H1 (cell line): ENCODE measurements at regions not wholly inside any gene's neighbourhood (a gene's known extent, or its start where the extent isn't known, plus 50 kb on each side); places are given as distances from the start of the nearest gene placed in this dataset.

Experiments
- CTCF ChIA-PET: fragments of 300-600 bp; sonication (Branson Sonifier 250); formaldehyde crosslinking; loops from one replicate; lab custom pipeline; 2021; ENCODE audit not compliant: partially characterized antibody; lab: Charles Lee
- POLR2A ChIA-PET: fragments of 300-600 bp; sonication (Branson Sonifier 250); formaldehyde crosslinking; loops from one replicate; lab custom pipeline; 2021; ENCODE audit warnings: inconsistent platforms; ENCODE audit not compliant: partially characterized antibody; lab: Charles Lee
- DNase-seq, 2 experiments: peaks; one replicate each; pipeline versions ENCODE4 v3.0.0 to v3.0.0-alpha.2; 2010 to 2022; ENCODE audit warnings: low spot score in 2 of 2, low read depth in 1 of 2, mixed read lengths in 1 of 2
- FAIRE-seq: peaks from 2 replicates; lab custom pipeline; 2011; peaks lifted over from hg19 to GRCh38; lab: Jason Lieb, UNC
- H2AFZ ChIP-seq: 2 replicates; pipeline ENCODE4 v1.8.1; 2012; ENCODE audit warnings: low read length, inconsistent platforms
- H2AK5ac ChIP-seq: 2 replicates; pipeline ENCODE4 v1.6.1; 2013; ENCODE audit warnings: low read depth, low read length
- H2BK120ac ChIP-seq: replicated peaks from 2 replicates; pipeline ENCODE3; 2013; ENCODE audit warnings: low read depth, low read length, inconsistent platforms
- H2BK12ac ChIP-seq: 2 replicates; pipeline ENCODE4 v1.6.1; 2013; ENCODE audit warnings: low read depth, low read length
- H2BK15ac ChIP-seq: 2 replicates; pipeline ENCODE4 v1.6.1; 2013; ENCODE audit warnings: low read length
- H2BK20ac ChIP-seq: 2 replicates; pipeline ENCODE4 v1.6.1; 2013; ENCODE audit warnings: low read length
- H2BK5ac ChIP-seq: 2 replicates; pipeline ENCODE4 v1.6.1; 2013; ENCODE audit warnings: low read depth, low read length
- H3K14ac ChIP-seq: 2 replicates; pipeline ENCODE4 v1.6.1; 2013; ENCODE audit warnings: inconsistent platforms; ENCODE audit not compliant: insufficient read length
- H3K18ac ChIP-seq: 2 replicates; pipeline ENCODE4 v1.6.1; 2013; ENCODE audit warnings: low read length; ENCODE audit errors: extremely low read depth
- H3K23ac ChIP-seq: 2 replicates; pipeline ENCODE4 v1.6.1; 2013; ENCODE audit warnings: inconsistent platforms; ENCODE audit not compliant: insufficient read length
- H3K23me2 ChIP-seq: 2 replicates; pipeline ENCODE4 v1.6.1; 2013; ENCODE audit warnings: low read depth, low read length
- H3K27ac ChIP-seq: 2 replicates; pipeline ENCODE4 v1.6.1; 2011; ENCODE audit warnings: low read depth, low read length, inconsistent platforms
- H3K27me3 ChIP-seq, 4 experiments: replicated peaks in 1 of 4; 1 replicate in 1 of 4; 2 replicates in 3 of 4; pipeline versions ENCODE4 v1.6.1 to v1.8.1; 2011 to 2013; ENCODE audit warnings: low read length in 3 of 4, mild to moderate bottlenecking in 3 of 4, inconsistent platforms in 2 of 4, mixed read lengths in 2 of 4, moderate library complexity in 1 of 4; ENCODE audit not compliant: control insufficient read depth in 3 of 4, insufficient read depth in 3 of 4; ENCODE audit errors: extremely low read depth in 1 of 4
- H3K36me3 ChIP-seq, 4 experiments: 2 replicates each; pipeline versions ENCODE4 v1.6.1 to v1.8.1; 2011 to 2013; ENCODE audit warnings: mild to moderate bottlenecking in 4 of 4, low read length in 3 of 4, moderate library complexity in 2 of 4, control low read depth in 1 of 4, inconsistent platforms in 1 of 4; ENCODE audit not compliant: insufficient read depth in 4 of 4, control insufficient read depth in 2 of 4
- H3K4ac ChIP-seq: replicated peaks from 2 replicates; pipeline ENCODE3; 2013; ENCODE audit warnings: low read length, low read depth, mixed read lengths, inconsistent platforms; ENCODE audit not compliant: insufficient read length
- H3K4me1 ChIP-seq, 4 experiments: replicated peaks in 1 of 4; 1 replicate in 1 of 4; 2 replicates in 3 of 4; pipeline versions ENCODE4 v1.6.1 to v1.8.1; 2011 to 2013; ENCODE audit warnings: low read length in 3 of 4, inconsistent platforms in 2 of 4, mixed read lengths in 1 of 4; ENCODE audit not compliant: insufficient read depth in 4 of 4, control insufficient read depth in 3 of 4
- H3K4me2 ChIP-seq, 2 experiments: 2 replicates each; pipeline versions ENCODE4 v1.6.1 to v1.8.1; 2011 to 2013; ENCODE audit warnings: low read depth in 2 of 2, low read length in 2 of 2, control low read depth in 1 of 2, inconsistent platforms in 1 of 2, mild to moderate bottlenecking in 1 of 2; ENCODE audit not compliant: insufficient read depth in 1 of 2
- H3K4me3 ChIP-seq, 4 experiments: fragments of 200-600, 300-600 bp in 1 of 4; sonication (generic), shearing (Covaris generic), sonication (Bioruptor Twin) in 1 of 4; 2 replicates each; pipeline versions ENCODE4 v1.5.1 to v1.8.1; 2011 to 2016; ENCODE audit warnings: low read length in 4 of 4, low read depth in 3 of 4, control low read depth in 2 of 4, inconsistent platforms in 2 of 4, mild to moderate bottlenecking in 2 of 4, mixed read lengths in 1 of 4, moderate library complexity in 1 of 4; ENCODE audit not compliant: insufficient read depth in 2 of 4; ENCODE audit errors: extremely low read depth in 1 of 4
- H3K56ac ChIP-seq: replicated peaks from 2 replicates; pipeline ENCODE3; 2013; ENCODE audit warnings: low read depth, mild to moderate bottlenecking, mixed read lengths, low read length, inconsistent platforms; ENCODE audit not compliant: insufficient read length
- H3K79me1 ChIP-seq: 2 replicates; pipeline ENCODE4 v1.6.1; 2013; ENCODE audit warnings: low read depth, low read length, control low read depth
- H3K79me2 ChIP-seq, 2 experiments: 2 replicates each; pipeline versions ENCODE4 v1.6.1 to v1.8.1; 2012 to 2013; ENCODE audit warnings: low read length in 2 of 2, mild to moderate bottlenecking in 2 of 2, inconsistent platforms in 1 of 2; ENCODE audit not compliant: insufficient read depth in 2 of 2, control insufficient read depth in 1 of 2
- H3K9ac ChIP-seq, 4 experiments: replicated peaks in 1 of 4; 1 replicate in 1 of 4; 2 replicates in 3 of 4; pipeline versions ENCODE4 v1.6.1 to v1.8.1; 2011 to 2013; ENCODE audit warnings: low read depth in 3 of 4, low read length in 3 of 4, control low read depth in 2 of 4, mild to moderate bottlenecking in 2 of 4, moderate library complexity in 2 of 4, inconsistent platforms in 1 of 4; ENCODE audit errors: extremely low read depth in 1 of 4
- H3K9me3 ChIP-seq, 2 experiments: 2 replicates each; pipeline versions ENCODE4 v1.6.1 to v1.8.1; 2012 to 2013; ENCODE audit warnings: mild to moderate bottlenecking in 2 of 2, moderate library complexity in 2 of 2, control low read depth in 1 of 2, inconsistent platforms in 1 of 2, low read depth in 1 of 2, low read length in 1 of 2, mixed read lengths in 1 of 2; ENCODE audit not compliant: insufficient read depth in 2 of 2
- H4K20me1 ChIP-seq, 2 experiments: replicated peaks in 1 of 2; 2 replicates each; pipeline versions ENCODE3 to v1.8.1; 2011 to 2013; ENCODE audit warnings: inconsistent platforms in 2 of 2, low read length in 2 of 2, mild to moderate bottlenecking in 1 of 2; ENCODE audit not compliant: insufficient read depth in 2 of 2, control insufficient read depth in 1 of 2
- H4K5ac ChIP-seq: 2 replicates; pipeline ENCODE4 v1.6.1; 2013; ENCODE audit warnings: low read length, low read depth, mixed read lengths, inconsistent platforms; ENCODE audit not compliant: insufficient read length
- H4K8ac ChIP-seq: 2 replicates; pipeline ENCODE4 v1.8.0; 2013; ENCODE audit warnings: mild to moderate bottlenecking, moderate library complexity, low read length, inconsistent platforms; ENCODE audit not compliant: insufficient read depth; ENCODE audit errors: extremely low read depth
- H4K91ac ChIP-seq: replicated peaks from 2 replicates; pipeline ENCODE3; 2013; ENCODE audit warnings: low read length, mixed read lengths, inconsistent platforms; ENCODE audit not compliant: insufficient read length
- CREB1 ChIP-seq: IDR thresholded peaks from 2 replicates; pipeline ENCODE4 v1.6.1; 2012; ENCODE audit warnings: inconsistent platforms
- CTBP2 ChIP-seq: IDR thresholded peaks from 2 replicates; pipeline ENCODE4 v1.7.0; 2011; ENCODE audit warnings: borderline replicate concordance, mild to moderate bottlenecking, moderate library complexity, mixed read lengths, low read length; ENCODE audit not compliant: insufficient read depth, insufficient read length
- EGR1 ChIP-seq: IDR thresholded peaks from 2 replicates; pipeline ENCODE4 v1.6.1; 2011; ENCODE audit warnings: low read depth, low read length, borderline replicate concordance
- FOSL1 ChIP-seq: IDR thresholded peaks from 2 replicates; pipeline ENCODE4 v1.6.1; 2011; ENCODE audit warnings: mild to moderate bottlenecking, low read depth, low read length, moderate library complexity; ENCODE audit not compliant: insufficient read depth
- GABPA ChIP-seq: IDR thresholded peaks from 2 replicates; pipeline ENCODE4 v1.6.1; 2011; ENCODE audit warnings: mild to moderate bottlenecking, low read length, moderate library complexity, borderline replicate concordance; ENCODE audit not compliant: insufficient read depth
- GTF2F1 ChIP-seq: IDR thresholded peaks from 2 replicates; pipeline ENCODE4 v1.6.1; 2012; ENCODE audit warnings: low read depth, low read length, improper control_type of control experiment, borderline replicate concordance
- HDAC6 ChIP-seq: IDR thresholded peaks from one replicate; pipeline ENCODE4 v1.7.1; 2012; ENCODE audit warnings: low read depth, mild to moderate bottlenecking, inconsistent platforms, low read length, moderate library complexity
- POU5F1 ChIP-seq: IDR thresholded peaks from 2 replicates; pipeline ENCODE4 v1.6.1; 2011; ENCODE audit warnings: low read depth, mild to moderate bottlenecking, low read length, moderate library complexity
- RNF2 ChIP-seq: fragments of 200-900, 300-1000 bp; sonication (generic); IDR thresholded peaks from 2 replicates; pipeline ENCODE4 v1.7.1; 2016; ENCODE audit warnings: borderline replicate concordance, low read depth, mild to moderate bottlenecking, antibody characterized with exemption, low read length; ENCODE audit not compliant: poor library complexity, severe bottlenecking; ENCODE audit errors: missing control alignments
- SIRT6 ChIP-seq: IDR thresholded peaks from one replicate; pipeline ENCODE4 v1.7.1; 2012; ENCODE audit warnings: low read length, inconsistent platforms
- SP1 ChIP-seq: IDR thresholded peaks from 2 replicates; pipeline ENCODE4 v1.6.1; 2011; ENCODE audit warnings: low read depth, low read length
- SP2 ChIP-seq: IDR thresholded peaks from 2 replicates; pipeline ENCODE4 v1.6.1; 2012; ENCODE audit warnings: mild to moderate bottlenecking, low read length, inconsistent platforms
- ZNF274 ChIP-seq: IDR thresholded peaks from 2 replicates; pipeline ENCODE4 v1.7.0; 2012; ENCODE audit warnings: low read length, borderline replicate concordance; ENCODE audit errors: extremely low read depth
- WGBS, 2 experiments: shearing (Covaris generic) in 1 of 2; methylation state at CpG; one replicate each; pipeline versions ENCODE4 v1.1.6 to v1.1.7; 2013 to 2015; ENCODE audit warnings: low lambda C conversion rate in 2 of 2, mixed read lengths in 2 of 2, inconsistent platforms in 1 of 2, low coverage in 1 of 2, missing lambda C conversion rate in 1 of 2; ENCODE audit not compliant: insufficient replicate concordance in 2 of 2, insufficient coverage in 1 of 2, insufficient read length in 1 of 2; ENCODE audit errors: extremely low coverage in 1 of 2, missing lambda C conversion rate in 1 of 2; 5-methylcytosine and 5-hydroxymethylcytosine counted together
- TF ChIP-seq, protein P1 (sequence below): IDR thresholded peaks from 2 replicates; pipeline ENCODE4 v1.6.1; 2012; ENCODE audit warnings: inconsistent platforms

DNA sequence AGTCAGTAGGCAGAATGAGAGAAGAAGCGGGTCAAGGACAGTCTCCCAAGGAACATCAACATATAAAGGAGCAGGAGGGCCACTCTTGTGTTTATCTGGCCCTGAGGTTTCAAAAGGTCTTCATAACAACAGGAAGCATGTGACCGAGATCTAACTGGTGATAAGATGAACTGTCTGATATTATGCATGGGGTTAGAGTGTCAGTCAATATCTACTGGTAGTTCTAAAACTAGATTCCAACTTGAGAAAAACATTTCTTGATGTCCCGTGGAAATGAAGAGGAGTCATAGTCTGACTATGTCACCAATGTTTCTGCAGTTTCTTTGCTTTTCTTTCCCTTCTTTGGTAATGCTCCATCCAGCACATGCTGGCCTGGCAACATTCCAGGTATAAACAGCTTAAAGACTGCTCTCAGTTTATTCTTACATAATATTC, 77.5 kb upstream of the ITPRID2 start:
- Histone ChIP-seq H3K9me3 (no peaks in the 10 kb centered on the region), H2BK20ac (no peak overlapping the region), H3K27ac (no peak overlapping the region), H2AFZ (no peak overlapping the region), H3K23ac (no peak overlapping the region), H3K56ac (no peak overlapping the region), H3K79me2 (no peaks in the 10 kb centered on the region), H2BK15ac (no peak overlapping the region), H3K23me2 (no peaks in the 10 kb centered on the region), H3K4me1 (peaks cover 0 to 6% (median 2%) of the 10 kb centered on the region in 4 experiments; a peak in 2 of 7 replicates), H2AK5ac (no peak overlapping the region), H2BK5ac (no peak overlapping the region), H3K14ac (no peak overlapping the region), H4K8ac (no peak overlapping the region), H3K9ac (no peak overlapping the region), H4K5ac (no peak overlapping the region), H3K18ac (no peak overlapping the region), H3K4me2 (no peak overlapping the region), H2BK12ac (no peak overlapping the region), H3K36me3 (no peaks in the 10 kb centered on the region), H3K4ac (no peak overlapping the region), H4K20me1 (no peaks in the 10 kb centered on the region), H3K27me3 (no peaks in the 10 kb centered on the region), H3K79me1 (no peaks in the 10 kb centered on the region), H2BK120ac (no peak overlapping the region), H3K4me3 (no peak overlapping the region), H4K91ac (no peak overlapping the region)
- TF ChIP-seq EGR1: no peak
- TF ChIP-seq FOSL1: no peak
- TF ChIP-seq SP1: no peak
- TF ChIP-seq CTBP2: no peak
- no peak for TF ChIP-seq RNF2
- no peak for TF ChIP-seq SP2
- TF ChIP-seq, protein P1, sequence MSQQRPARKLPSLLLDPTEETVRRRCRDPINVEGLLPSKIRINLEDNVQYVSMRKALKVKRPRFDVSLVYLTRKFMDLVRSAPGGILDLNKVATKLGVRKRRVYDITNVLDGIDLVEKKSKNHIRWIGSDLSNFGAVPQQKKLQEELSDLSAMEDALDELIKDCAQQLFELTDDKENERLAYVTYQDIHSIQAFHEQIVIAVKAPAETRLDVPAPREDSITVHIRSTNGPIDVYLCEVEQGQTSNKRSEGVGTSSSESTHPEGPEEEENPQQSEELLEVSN: no peak
- no peak for TF ChIP-seq GABPA
- no peak for TF ChIP-seq GTF2F1
- no peak for TF ChIP-seq CREB1
- TF ChIP-seq POU5F1: no peak
- no peak for TF ChIP-seq HDAC6
- no peak for TF ChIP-seq SIRT6
- TF ChIP-seq ZNF274: no peak
- FAIRE-seq: no peak
- ChIA-PET POLR2A (no interaction called here), CTCF (no interaction called here)
- no peak for DNase-seq
- WGBS, 2 experiments: 93% methylated on average over 3 of the region's 3 CpGs; no CpG with 5 or more reads in 1 of the 2 experiments
